GM12875 (cell line): ENCODE measurements at regions not wholly inside any gene's neighbourhood (a gene's known extent, or its start where the extent isn't known, plus 50 kb on each side); places are given as distances from the start of the nearest gene placed in this dataset.
"Not testable (repeated sequence)": the region's sequence is repeated elsewhere in the genome, so short reads cannot be mapped to it uniquely, and the experiment has no call there.

ENCODE experiments used
- H3K4me3 ChIP-seq: one replicate; pipeline ENCODE4 v1.5.1; 2011; ENCODE audit warnings: low read depth, low read length, control low read depth
- TF ChIP-seq, protein P1 (sequence below): IDR thresholded peaks from 2 replicates; pipeline ENCODE4 v1.5.1; 2011; ENCODE audit warnings: low read depth, mild to moderate bottlenecking, control low read depth, inconsistent platforms, low read length, moderate library complexity, borderline replicate concordance; ENCODE audit not compliant: insufficient read depth

DNA sequence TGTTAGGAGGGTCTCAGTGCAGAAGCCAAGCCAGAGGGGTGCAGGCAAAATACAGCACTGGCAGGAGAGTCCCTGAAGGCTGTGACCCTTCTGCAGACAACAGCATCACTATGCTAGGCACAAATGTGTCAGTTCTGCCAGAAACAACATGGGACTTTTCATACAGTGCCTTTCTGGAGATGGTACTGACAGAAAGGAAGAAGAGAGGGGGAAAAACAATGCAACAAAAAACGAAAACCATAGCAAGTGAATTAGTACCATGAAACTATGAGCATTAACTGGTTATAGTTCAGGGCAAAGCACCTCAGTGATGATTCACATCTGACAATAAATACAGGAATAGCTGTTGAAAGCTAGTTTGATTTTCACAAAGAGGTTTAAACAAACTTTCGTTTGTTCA, 140.8 kb upstream of the NBPF11 start:
- TF ChIP-seq, protein P1, sequence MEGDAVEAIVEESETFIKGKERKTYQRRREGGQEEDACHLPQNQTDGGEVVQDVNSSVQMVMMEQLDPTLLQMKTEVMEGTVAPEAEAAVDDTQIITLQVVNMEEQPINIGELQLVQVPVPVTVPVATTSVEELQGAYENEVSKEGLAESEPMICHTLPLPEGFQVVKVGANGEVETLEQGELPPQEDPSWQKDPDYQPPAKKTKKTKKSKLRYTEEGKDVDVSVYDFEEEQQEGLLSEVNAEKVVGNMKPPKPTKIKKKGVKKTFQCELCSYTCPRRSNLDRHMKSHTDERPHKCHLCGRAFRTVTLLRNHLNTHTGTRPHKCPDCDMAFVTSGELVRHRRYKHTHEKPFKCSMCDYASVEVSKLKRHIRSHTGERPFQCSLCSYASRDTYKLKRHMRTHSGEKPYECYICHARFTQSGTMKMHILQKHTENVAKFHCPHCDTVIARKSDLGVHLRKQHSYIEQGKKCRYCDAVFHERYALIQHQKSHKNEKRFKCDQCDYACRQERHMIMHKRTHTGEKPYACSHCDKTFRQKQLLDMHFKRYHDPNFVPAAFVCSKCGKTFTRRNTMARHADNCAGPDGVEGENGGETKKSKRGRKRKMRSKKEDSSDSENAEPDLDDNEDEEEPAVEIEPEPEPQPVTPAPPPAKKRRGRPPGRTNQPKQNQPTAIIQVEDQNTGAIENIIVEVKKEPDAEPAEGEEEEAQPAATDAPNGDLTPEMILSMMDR = no peak
- H3K4me3 ChIP-seq = no peak overlapping the region

DNA sequence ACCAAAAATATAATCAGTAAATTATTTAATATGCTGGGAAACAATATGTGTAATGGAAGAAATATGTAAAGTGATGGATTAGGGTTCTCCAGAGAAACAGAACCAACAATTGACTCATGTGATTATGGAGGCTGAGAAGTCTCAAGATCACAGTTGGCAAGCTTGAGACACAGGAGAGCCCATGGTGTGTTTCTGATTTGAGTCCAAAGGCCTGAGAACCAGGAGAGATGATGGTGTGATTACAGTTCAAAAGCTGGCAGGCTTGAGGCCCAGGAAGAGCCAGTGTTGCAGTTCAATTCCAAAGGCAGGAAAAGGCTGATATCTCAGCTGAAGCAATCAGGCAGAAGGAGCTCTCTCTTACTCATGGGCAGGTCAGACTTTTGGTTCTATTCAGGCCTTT, 138.8 kb upstream of the NBPF11 start:
- TF ChIP-seq, protein P1 = no peak

DNA sequence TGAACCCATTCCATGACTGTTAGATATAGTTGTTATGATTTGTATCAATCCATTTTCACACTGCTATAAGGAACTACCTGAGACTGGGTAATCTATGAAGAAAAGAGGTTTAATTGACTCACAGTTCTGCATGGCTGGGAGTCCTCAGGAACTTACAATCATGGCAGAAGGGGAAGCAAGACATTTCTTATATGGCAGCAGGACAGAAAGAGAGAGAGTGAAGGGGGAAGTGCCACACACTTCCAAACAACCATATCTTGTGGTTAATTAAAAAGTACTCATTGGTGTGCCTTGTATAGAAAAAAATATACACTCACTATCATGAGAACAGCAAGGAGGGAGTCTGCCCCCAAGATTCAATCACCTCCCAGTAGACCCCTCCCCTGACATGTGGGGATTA, 137.6 kb upstream of the NBPF11 start:
- no peak overlapping the region for H3K4me3 ChIP-seq
- TF ChIP-seq, protein P1 = no peak

More for the DNA sequence above, 138.8 kb upstream of the NBPF11 start:
- no peak overlapping the region for H3K4me3 ChIP-seq

DNA sequence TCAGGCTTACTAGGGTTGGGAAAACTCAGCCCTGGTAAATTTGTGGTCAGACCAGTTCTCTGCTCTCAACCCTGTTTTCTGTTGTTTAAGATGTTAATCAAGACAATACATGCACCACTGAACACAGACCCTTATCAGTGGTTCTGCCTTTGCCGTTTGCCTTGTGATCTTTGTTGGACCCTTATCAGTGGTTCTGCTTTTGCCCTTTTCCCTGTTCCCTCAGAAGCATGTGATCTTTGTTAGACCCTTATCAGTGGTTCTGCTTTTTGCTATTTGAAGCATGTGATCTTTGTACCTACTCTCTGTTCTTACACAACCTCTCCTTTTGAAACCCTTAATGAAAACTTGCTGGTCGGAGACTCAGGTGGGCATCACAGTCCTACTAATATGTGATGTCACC, 133.9 kb upstream of the NBPF11 start:
- not testable (repeated sequence) for H3K4me3 ChIP-seq

DNA sequence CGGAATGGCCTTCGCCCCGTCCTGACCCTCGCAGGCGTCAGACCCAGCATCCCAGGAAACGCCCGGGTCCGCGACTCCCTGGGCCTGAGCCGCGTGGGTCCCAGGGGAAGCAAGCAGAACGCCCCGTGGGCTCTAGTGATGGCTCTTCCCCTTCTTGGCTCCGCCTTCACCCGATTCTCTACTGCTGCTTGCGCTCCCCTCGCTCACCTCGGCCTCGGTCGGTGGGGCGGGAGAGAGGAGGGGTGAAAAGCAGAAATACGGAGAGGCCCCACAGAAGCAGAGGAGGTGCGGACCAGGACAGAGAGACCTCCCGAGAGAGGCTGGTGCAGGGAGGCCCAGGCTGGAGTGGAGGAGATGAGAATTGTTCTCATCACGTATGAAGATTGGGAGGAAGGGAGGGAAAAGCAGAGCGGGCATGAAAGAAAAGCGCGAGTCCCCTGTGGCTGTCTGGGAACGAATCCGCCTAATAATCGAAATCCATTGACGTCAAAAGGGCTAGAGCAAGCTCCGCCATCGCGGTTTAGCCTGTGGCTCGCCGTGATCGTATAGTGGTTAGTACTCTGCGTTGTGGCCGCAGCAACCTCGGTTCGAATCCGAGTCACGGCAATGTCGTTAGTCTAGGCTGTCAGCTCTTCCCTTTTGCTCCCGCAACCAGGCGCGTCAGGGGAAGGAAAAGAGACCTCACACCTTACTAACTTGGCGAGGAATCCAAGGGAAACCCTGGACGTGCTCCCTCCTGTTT, 128.9 kb upstream of the NBPF11 start:
- peak overlapping the region; percentile 38 for H3K4me3 ChIP-seq

DNA sequence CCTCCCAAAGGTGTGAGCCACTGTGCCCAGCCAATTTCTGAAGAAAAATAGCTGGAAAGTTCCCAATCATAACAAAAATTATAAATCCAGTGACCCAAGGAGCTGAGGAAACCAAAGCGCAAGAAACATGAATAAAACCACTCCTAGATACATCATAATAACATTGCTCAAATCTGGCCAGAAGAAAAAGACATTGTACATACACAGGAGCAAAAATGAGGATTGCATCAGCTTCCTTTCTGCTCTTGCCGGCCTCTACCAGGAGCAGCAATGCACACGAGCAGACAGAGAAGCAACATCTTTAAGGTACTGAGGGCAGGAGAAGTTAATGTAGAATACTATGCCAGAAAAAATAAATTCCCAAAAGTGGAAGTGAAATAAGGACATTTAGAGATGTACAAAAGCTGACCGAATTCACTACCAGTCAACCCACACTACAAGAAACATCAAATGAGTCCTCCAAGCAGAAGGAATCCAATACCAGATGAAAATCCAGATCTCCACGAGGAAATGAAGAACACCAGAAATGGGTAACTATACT, 127.0 kb upstream of the NBPF11 start:
- not testable (repeated sequence) for H3K4me3 ChIP-seq

DNA sequence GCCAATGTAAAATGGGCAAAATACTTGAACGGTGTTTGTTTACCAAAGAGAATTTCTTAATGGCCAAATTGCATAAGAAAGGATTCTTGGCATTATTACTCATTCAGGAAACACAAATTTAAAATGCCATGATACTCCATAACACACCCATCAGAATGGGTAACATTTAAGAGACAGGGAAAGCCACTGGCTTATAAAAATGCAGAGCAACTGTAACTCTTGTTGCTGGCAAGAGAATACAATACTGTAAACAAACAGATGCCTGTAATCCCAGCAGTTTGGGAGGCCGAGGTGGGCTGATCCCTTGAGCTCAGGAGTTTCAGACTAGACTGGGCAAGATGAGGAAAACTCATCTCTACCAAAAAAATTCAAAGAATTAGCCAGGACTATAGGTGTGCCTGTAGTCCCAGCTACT, 125.8 kb upstream of the NBPF11 start:
- H3K4me3 ChIP-seq = not testable (repeated sequence)

DNA sequence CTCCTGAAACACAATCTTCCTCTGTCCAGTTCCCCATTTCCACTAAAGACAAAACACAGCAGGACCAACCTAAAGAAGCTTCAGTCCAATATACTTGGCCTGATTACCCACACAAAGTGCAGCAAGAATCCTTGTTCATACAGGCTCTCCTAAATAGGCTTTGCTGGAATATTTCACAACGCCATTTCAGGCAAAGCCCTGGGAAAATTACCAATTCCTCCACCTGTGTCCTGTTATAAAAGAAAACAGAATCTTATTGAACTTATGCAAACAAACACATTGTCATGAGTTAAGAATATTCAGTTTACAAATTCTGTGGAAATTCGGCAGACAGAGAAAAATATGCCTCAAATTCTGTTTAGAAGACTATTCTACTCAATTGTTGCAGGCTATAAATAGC, 115.0 kb upstream of the NBPF11 start:
- H3K4me3 ChIP-seq = not testable (repeated sequence)

DNA sequence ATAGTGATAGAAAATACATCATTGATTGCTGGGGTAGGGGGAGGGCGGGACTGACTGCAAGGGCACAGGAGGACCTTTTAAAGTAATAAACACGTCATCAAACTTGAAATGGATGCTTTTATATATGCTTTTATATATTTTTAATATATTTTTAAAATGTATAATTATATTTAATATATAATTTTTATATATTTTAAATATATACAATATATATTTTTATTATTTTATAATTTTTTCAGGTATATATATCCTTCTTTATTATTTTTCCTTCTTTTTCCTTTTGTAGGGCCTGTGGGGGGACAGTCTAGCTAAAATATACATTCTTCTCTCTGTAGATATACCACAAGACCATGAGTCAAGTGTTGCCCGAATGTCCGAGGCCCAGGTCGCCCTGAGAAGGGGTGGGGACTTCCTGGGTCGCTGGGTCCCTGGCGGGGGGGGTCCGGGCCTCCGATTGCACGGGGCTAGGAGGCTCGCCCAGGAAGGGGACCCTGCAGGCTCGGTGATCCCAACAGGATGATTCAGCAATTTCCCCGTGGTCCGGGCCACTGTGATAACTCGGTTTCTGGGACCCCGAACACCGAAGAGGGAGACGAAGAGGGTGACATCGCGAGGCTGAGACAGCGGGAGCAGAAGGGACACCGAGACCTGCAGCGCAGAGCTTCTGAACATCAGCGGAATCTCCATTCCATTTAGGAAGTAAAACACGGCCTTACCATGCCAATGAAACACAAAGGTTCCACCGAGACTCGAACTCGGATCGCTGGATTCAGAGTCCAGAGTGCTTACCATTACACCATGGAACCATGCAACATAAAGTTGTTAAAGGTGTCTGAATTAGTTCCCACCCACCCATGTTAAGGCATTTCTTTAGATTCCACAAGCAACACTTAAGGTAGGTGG, 112.5 kb upstream of the NBPF11 start:
- TF ChIP-seq, protein P1 = no peak
- no peak overlapping the region for H3K4me3 ChIP-seq
